IPS-18a (cell line): ENCODE measurements at regions not wholly inside any gene's neighbourhood (a gene's known extent, or its start where the extent isn't known, plus 50 kb on each side); places are given as distances from the start of the nearest gene placed in this dataset.
"Not testable (repeated sequence)": the region's sequence is repeated elsewhere in the genome, so short reads cannot be mapped to it uniquely, and the experiment has no call there.

Source experiments
- H3K27ac ChIP-seq: one replicate; pipeline ENCODE4 v1.5.1; 2013; ENCODE audit warnings: low read length
- H3K27me3 ChIP-seq: one replicate; pipeline ENCODE4 v1.6.1; 2013; ENCODE audit warnings: mild to moderate bottlenecking, low read length; ENCODE audit not compliant: control insufficient read depth, insufficient read depth
- H3K36me3 ChIP-seq: one replicate; pipeline ENCODE4 v1.6.1; 2013; ENCODE audit warnings: low read depth, low read length; ENCODE audit not compliant: control insufficient read depth
- H3K4me1 ChIP-seq: one replicate; pipeline ENCODE4 v1.6.1; 2013; ENCODE audit warnings: low read depth, low read length; ENCODE audit not compliant: control insufficient read depth
- H3K4me3 ChIP-seq: one replicate; pipeline ENCODE4 v1.5.1; 2013; ENCODE audit warnings: low read length
- H3K9ac ChIP-seq: one replicate; pipeline ENCODE4 v1.6.1; 2013; ENCODE audit warnings: mild to moderate bottlenecking, low read length, moderate library complexity
- H3K9me3 ChIP-seq: one replicate; pipeline ENCODE4 v1.6.1; 2013; ENCODE audit warnings: low read depth, low read length; ENCODE audit not compliant: control insufficient read depth

DNA sequence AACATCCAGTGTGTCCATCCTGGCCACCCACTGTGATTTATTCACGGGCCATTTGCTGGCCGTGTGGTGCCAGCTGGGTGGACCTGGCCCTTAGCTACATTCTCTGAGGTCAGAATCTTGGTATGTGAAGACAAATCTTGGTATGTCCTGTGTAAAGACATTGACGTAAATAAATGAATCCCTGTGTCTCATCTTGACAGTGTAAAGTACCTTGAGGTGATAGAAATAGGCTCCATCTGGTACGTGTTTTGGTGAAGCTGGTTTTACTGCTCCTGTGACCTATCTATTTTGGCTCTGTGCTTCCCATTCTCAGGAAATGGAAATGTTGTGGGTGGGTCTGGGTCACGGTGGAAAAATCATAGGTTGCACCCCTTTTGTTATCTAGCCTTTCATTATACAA lies 245.4 kb upstream of the ANKH start:
- H3K9ac ChIP-seq, result no peak overlapping the region
- H3K9me3 ChIP-seq, result no peaks in the 10 kb centered on the region
- no peaks in the 10 kb centered on the region for H3K4me1 ChIP-seq
- no peaks in the 10 kb centered on the region for H3K36me3 ChIP-seq
- no peak overlapping the region for H3K4me3 ChIP-seq
- no peaks in the 10 kb centered on the region for H3K27me3 ChIP-seq
- no peak overlapping the region for H3K27ac ChIP-seq

DNA sequence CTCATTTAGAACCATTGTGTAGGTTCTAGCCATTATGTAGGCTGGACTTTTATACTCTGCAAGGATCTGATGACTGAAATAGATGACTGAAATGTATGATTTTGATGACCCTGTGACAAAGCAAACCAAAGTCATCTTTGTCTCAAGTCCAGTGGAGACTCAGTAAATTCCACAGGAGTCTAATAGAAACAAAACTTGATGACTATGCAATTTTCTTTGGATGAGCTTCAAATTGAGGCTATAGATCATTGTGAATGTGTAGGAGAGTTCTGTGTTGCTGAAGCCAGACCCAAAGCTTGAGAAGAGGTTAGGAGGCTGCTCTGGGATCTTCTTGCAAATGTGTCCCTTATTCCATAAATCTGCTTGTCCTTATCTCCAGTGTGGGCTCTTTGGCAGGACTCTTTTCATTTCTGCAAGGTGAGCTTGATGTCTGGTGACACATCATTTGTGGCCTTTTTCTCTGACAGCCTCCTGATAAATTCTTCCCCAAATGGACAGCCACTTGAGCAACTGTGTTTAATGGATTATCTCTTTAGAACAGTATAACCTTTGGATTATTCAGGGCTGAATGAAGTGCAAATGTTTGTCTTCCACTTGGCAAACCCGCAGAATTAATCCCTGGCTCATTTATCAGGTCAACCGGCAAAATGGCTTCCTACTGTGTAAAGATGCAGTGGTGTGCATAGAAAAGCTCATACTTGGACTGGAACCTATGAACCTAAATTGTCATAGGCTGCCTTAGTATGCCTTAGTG lies 235.1 kb upstream of the ANKH start:
- Histone ChIP-seq H3K9me3 (no peaks in the 10 kb centered on the region), H3K27ac (no peak overlapping the region), H3K9ac (no peak overlapping the region), H3K27me3 (no peaks in the 10 kb centered on the region), H3K36me3 (no peaks in the 10 kb centered on the region), H3K4me3 (no peak overlapping the region), H3K4me1 (no peaks in the 10 kb centered on the region)

DNA sequence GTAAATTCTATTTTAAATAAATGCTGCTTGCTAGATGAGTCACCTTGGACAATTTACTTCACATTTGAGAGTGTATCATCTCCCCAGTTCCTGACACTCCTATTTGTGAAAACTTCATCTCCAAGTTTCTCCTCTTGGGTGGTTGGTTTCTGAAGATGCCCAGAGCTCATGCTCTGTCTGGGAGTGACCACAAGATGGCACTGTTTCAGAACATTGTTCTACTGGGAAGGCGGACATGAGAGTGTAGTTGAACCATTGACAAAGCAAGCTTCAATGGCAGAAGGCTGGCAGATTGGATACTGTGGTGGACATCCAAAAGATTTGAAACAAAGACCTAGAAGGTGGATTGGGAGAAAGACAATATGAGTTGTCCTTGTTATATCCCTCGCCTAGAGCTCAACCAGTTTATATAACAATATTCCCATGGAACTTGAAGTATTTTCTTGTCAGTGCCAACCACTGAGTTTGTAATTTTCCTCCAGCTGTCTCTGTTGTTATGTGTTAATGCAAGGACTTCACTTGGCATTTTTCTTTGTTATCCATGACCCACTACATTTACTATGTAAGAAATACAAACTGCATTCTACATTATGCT lies 234.3 kb upstream of the ANKH start:
- H3K27ac ChIP-seq, result no peak overlapping the region
- no peak overlapping the region for H3K9ac ChIP-seq
- no peaks in the 10 kb centered on the region for H3K36me3 ChIP-seq
- H3K4me1 ChIP-seq, result no peaks in the 10 kb centered on the region
- H3K4me3 ChIP-seq, result no peak overlapping the region
- H3K9me3 ChIP-seq, result no peaks in the 10 kb centered on the region
- H3K27me3 ChIP-seq, result no peaks in the 10 kb centered on the region

DNA sequence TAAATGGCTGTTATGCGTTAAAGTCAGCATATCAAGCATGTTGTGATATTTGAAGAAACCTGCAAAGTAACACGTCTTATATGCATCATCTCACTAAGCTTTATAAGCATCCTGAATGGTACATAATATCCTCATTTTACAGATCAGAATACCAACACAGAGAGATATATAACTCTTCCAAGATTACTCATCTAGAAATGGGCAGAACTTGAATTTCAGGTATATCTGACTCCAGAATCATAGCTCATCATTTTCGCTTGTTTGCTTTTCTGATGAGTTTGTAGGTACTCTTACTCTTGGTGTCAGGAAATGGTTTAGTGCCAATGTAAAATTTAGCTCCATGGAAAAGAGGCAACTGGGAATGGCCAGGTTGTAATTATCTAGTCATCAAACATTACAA lies 232.3 kb upstream of the ANKH start:
- Histone ChIP-seq H3K27ac (no peak overlapping the region), H3K36me3 (no peaks in the 10 kb centered on the region), H3K4me1 (no peaks in the 10 kb centered on the region), H3K9ac (no peak overlapping the region), H3K27me3 (no peaks in the 10 kb centered on the region), H3K4me3 (no peak overlapping the region), H3K9me3 (no peaks in the 10 kb centered on the region)

DNA sequence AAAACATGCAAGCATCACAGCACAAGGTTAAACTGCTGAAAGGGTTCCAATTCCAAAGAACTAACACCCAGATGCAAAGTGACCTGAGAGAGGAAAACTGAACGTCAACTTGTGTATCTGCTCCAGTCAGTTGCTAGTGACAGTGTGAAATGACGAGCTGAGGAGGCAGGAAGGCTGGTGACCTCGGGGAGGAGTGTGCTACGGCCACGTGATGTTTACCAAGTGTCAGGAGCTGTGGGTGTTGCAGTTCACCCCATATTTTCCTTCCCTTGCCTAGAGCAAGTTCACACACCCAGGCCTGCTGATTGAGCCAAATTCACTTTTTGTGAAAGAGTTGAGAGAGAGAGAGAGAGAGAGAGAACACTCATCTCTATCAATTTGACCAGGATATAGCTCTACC lies 231.6 kb upstream of the ANKH start:
- no peak overlapping the region for H3K4me3 ChIP-seq
- H3K36me3 ChIP-seq, result no peaks in the 10 kb centered on the region
- H3K27ac ChIP-seq, result no peak overlapping the region
- H3K9me3 ChIP-seq, result no peaks in the 10 kb centered on the region
- no peaks in the 10 kb centered on the region for H3K27me3 ChIP-seq
- H3K9ac ChIP-seq, result no peak overlapping the region
- no peaks in the 10 kb centered on the region for H3K4me1 ChIP-seq

DNA sequence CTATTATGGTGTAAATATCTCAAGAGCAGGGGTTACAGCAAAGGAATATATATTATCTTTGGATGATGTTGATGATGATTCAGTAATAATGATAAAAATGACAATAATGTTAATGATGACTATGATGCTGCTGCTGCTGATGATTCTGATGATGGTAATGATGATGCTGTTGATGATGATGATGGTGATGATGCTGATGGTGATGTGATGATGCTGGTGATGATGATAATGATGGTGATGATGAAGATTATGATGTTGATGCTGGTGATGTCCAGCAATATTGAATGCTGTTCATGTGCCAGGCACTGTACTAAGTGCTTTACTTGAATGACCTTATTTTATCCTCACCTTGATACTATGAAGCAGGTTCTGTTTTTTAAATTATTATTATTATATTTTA lies 226.0 kb upstream of the ANKH start:
- Histone ChIP-seq H3K4me3 (no peak overlapping the region), H3K27ac (no peak overlapping the region), H3K4me1 (no peaks in the 10 kb centered on the region)

DNA sequence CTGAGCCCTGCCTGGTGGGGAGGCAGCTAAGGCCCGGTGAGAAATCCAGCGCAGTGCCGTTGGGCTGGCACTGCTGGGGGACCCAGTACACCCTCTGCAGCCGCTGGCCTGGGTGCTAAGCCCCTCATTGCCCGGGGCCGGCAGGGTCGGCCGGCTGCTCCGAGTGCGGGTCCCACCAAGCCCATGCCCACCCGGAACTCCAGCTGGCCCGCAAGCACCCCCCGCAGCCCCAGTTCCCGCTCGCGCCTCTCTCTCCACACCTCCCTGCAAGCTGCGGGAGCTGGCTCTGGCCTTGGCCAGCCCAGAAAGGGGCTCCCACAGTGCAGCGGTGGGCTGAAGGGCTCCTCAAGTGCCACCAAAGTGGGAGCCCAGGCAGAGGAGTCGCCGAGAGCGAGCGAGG lies 225.1 kb upstream of the ANKH start:
- H3K27me3 ChIP-seq, H3K9me3 ChIP-seq, H3K4me1 ChIP-seq: not testable (repeated sequence)

More for the DNA sequence above, 226.0 kb upstream of the ANKH start:
- no peaks in the 10 kb centered on the region for H3K9me3 ChIP-seq
- H3K27me3 ChIP-seq, result no peaks in the 10 kb centered on the region
- no peaks in the 10 kb centered on the region for H3K36me3 ChIP-seq
- H3K9ac ChIP-seq, result no peak overlapping the region

DNA sequence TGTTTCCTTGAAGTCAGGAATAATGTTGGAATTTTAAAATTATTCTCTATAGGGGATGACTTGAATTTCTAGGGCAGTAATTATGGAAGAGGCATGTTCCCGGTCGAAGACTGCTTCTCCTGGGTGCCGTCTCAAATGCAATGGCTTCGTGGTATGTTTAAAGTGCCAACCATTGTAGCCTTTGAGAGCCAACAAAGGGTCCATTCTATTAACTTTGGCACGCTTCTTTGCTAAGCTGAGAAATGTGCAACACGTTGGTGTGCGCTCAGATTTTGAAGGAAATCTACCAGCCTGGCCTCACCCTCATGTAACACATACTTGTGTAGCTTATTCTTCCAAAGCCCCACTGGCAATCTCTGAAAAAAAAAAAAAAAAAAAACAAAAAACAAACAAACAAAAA lies 221.2 kb upstream of the ANKH start:
- Histone ChIP-seq H3K4me3 (no peak overlapping the region), H3K27me3 (no peaks in the 10 kb centered on the region), H3K9me3 (no peaks in the 10 kb centered on the region), H3K4me1 (no peaks in the 10 kb centered on the region), H3K36me3 (no peaks in the 10 kb centered on the region), H3K9ac (no peak overlapping the region), H3K27ac (no peak overlapping the region)

More for the DNA sequence above, 225.1 kb upstream of the ANKH start:
- H3K4me3 ChIP-seq, H3K9ac ChIP-seq, H3K36me3 ChIP-seq, H3K27ac ChIP-seq: not testable (repeated sequence)

DNA sequence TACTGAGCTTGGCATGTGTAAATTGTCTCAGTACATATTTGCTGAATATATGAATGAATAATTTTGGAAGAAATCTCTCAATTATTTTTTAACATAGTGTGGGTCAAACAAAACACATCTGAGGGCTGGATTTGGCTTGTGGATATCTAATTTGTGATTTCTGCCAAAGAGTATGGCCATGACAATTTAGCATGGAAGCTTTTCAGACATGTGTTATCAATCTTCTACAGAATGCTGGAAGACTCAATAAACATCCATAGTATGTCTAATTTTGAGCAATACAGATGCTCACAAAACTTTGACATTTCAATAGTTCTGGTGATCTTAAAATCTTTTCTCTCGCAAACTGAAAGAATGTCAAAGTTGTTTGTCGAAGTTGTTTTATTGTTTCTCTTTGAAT lies 214.1 kb upstream of the ANKH start:
- Histone ChIP-seq H3K9ac (no peak overlapping the region), H3K36me3 (no peaks in the 10 kb centered on the region), H3K9me3 (no peaks in the 10 kb centered on the region), H3K4me3 (no peak overlapping the region), H3K27me3 (no peaks in the 10 kb centered on the region), H3K27ac (no peak overlapping the region), H3K4me1 (no peaks in the 10 kb centered on the region)

DNA sequence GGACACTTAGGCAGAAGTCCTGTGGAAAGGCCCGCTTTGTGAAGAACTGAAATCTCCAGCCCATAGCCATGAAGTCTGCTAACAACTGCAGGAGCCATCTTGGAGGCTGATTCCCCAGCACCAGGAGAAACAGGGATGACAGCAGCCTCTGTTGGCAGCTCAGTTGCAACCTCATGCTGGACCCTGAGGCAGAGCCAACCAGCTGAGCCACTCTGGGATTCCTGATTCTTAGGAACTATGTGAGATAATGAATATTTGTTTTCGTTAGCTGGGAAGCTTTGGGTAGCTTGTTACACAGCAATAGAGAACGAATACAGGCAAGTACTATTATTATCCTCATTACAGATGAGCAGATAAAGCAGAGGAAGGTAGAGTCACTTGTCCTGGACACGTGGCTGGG lies 210.5 kb upstream of the ANKH start:
- Histone ChIP-seq H3K36me3 (no peaks in the 10 kb centered on the region), H3K9ac (no peak overlapping the region), H3K27me3 (no peaks in the 10 kb centered on the region), H3K4me3 (no peak overlapping the region), H3K9me3 (peaks cover 2% of the 10 kb centered on the region), H3K27ac (no peak overlapping the region), H3K4me1 (no peaks in the 10 kb centered on the region)

DNA sequence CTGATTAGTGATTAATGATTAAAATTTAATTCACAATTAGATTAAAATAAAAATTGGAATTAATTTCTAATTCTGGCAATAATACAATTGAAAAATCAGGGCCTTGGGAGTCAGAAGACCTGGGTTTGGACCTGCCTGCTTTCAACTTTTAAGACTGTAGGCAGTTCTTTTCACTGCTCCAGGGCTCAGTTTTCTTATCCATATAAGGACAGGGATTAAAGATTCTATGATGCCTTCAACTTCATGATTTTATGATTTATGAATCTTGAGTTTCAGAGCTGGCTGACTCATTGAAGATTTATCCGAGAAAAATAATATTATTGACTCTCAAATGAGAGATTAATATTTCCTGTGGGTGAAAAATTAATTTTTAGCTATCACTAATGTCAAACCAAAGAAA lies 208.6 kb upstream of the ANKH start:
- H3K9me3 ChIP-seq, result peaks cover 2% of the 10 kb centered on the region
- no peak overlapping the region for H3K9ac ChIP-seq
- no peaks in the 10 kb centered on the region for H3K4me1 ChIP-seq
- no peaks in the 10 kb centered on the region for H3K36me3 ChIP-seq
- H3K27me3 ChIP-seq, result no peaks in the 10 kb centered on the region
- no peak overlapping the region for H3K27ac ChIP-seq
- H3K4me3 ChIP-seq, result no peak overlapping the region

DNA sequence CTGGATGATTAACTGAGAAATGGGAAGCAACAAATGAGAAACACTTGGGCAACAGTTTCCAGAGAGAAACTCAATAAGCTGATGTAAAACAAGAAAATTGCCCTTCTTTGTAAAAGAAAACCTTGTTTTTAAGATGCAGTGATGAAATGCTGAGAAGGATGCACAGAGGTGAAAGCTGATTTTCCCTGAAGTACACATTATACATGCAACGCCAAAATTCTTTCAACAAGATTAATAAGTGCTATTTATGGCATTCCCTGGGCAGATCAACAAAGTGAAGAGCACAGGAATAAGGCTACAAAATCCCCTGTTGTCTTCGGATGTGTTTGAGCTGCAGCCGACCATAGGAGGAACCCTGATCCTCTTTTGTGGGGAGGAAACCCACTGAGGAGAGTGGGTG lies 208.0 kb upstream of the ANKH start:
- Histone ChIP-seq H3K9ac (no peak overlapping the region), H3K27me3 (no peaks in the 10 kb centered on the region), H3K4me3 (no peak overlapping the region)

More for the DNA sequence above, 208.0 kb upstream of the ANKH start:
- Histone ChIP-seq H3K27ac (no peak overlapping the region), H3K9me3 (peaks cover 2% of the 10 kb centered on the region), H3K36me3 (no peaks in the 10 kb centered on the region), H3K4me1 (no peaks in the 10 kb centered on the region)
